Prostate gland (tissue), 2 donors: ENCODE measurements at regions not wholly inside any gene's neighbourhood (a gene's known extent, or its start where the extent isn't known, plus 50 kb on each side); places are given as distances from the start of the nearest gene placed in this dataset.

ENCODE experiments used
- DNase-seq: peaks from one replicate; pipeline ENCODE4 v3.0.0-alpha.2; 2019; ENCODE audit warnings: low spot score
- H3K27ac ChIP-seq, 2 donors: fragments of 200-600 bp; sonication (generic); 2 replicates each; pipeline ENCODE4 v1.5.1; 2017 to 2019
- H3K27me3 ChIP-seq: fragments of 200-600 bp; sonication (generic); replicated peaks from 2 replicates; pipeline ENCODE4 v1.5.1; 2019; ENCODE audit not compliant: insufficient read depth
- H3K36me3 ChIP-seq, 2 donors: fragments of 200-600 bp; sonication (generic); 1 replicate in 1 of 2; 2 replicates in 1 of 2; pipeline versions ENCODE4 v1.5.1 to v1.8.1; 2017 to 2019
- H3K4me1 ChIP-seq: fragments of 200-600 bp; sonication (generic); replicated peaks from 2 replicates; pipeline ENCODE4 v1.5.1; 2019
- H3K4me3 ChIP-seq, 2 donors: fragments of 200-600 bp; sonication (generic); 2 replicates each; pipeline ENCODE4 v1.5.1; 2017 to 2019
- H3K9me3 ChIP-seq: fragments of 200-600 bp; sonication (generic); 2 replicates; pipeline ENCODE4 v1.5.1; 2017
- POLR2A ChIP-seq: fragments of 450-650 bp; IDR thresholded peaks from one replicate; pipeline ENCODE4 v1.6.1; 2016; ENCODE audit warnings: antibody characterized with exemption, mild to moderate bottlenecking
- POLR2AphosphoS5 ChIP-seq: sonication (generic); formaldehyde crosslinking; IDR thresholded peaks from one replicate; pipeline ENCODE4 v1.6.1; 2017; ENCODE audit warnings: antibody characterized with exemption
- WGBS: methylation state at CpG from one replicate; pipeline ENCODE4 v1.1.5; 2018; 5-methylcytosine and 5-hydroxymethylcytosine counted together
- intact Hi-C: fragments of 100-400 bp; cut with DNase I; formaldehyde crosslinking; loops from one replicate; pipeline ENCODE4 v1.14.2; 2022
- TF ChIP-seq, protein P1 (sequence below), 4 experiments: fragments of 200-600 bp in 2 of 4; fragments of 450-650 bp in 2 of 4; sonication (generic) in 2 of 4; IDR thresholded peaks; 1 replicate in 3 of 4; 2 replicates in 1 of 4; pipeline ENCODE4 v1.5.1; 2016 to 2019; ENCODE audit warnings: antibody characterized with exemption in 4 of 4, mild to moderate bottlenecking in 2 of 4, moderate library complexity in 2 of 4

- H3K27ac ChIP-seq = no peak overlapping the region
- no peaks in the 10 kb centered on the region for H3K27me3 ChIP-seq
- no peaks in the 10 kb centered on the region for H3K36me3 ChIP-seq
- no peak overlapping the region for H3K4me3 ChIP-seq
- intact Hi-C loops = no loop called here
- H3K4me1 ChIP-seq = no peaks in the 10 kb centered on the region
- TF ChIP-seq POLR2AphosphoS5 = no peak
- no peak for TF ChIP-seq POLR2A
- TF ChIP-seq, protein P1, sequence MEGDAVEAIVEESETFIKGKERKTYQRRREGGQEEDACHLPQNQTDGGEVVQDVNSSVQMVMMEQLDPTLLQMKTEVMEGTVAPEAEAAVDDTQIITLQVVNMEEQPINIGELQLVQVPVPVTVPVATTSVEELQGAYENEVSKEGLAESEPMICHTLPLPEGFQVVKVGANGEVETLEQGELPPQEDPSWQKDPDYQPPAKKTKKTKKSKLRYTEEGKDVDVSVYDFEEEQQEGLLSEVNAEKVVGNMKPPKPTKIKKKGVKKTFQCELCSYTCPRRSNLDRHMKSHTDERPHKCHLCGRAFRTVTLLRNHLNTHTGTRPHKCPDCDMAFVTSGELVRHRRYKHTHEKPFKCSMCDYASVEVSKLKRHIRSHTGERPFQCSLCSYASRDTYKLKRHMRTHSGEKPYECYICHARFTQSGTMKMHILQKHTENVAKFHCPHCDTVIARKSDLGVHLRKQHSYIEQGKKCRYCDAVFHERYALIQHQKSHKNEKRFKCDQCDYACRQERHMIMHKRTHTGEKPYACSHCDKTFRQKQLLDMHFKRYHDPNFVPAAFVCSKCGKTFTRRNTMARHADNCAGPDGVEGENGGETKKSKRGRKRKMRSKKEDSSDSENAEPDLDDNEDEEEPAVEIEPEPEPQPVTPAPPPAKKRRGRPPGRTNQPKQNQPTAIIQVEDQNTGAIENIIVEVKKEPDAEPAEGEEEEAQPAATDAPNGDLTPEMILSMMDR (IDR thresholded peaks at IDR 0.05) = no peak
- no peak for DNase-seq
- WGBS = 74% methylated on average over 4 of the region's 4 CpGs
- H3K9me3 ChIP-seq = no peaks in the 10 kb centered on the region
Observed at GRCh38 chr5:89954916-89955315, 454.6 kb downstream of the CETN3 start.

DNA sequence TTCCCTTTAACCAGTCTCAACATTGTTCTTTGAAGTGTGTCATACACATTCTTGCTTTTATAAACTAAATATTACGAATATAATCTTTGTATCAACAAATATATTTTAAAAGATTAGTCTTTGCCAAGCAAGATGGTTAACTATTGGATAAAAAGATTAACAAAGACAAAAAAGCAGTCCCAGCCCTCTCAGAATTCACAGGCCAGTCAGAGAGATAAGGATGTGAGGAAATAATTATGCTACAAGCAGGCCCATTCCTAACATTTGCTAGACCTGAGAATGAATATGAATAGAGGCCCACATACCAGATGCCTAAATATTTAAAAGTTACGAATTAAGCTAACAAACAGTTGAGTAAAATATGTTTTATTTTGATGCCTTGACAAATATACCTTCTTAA lies 457.7 kb downstream of the CETN3 start:
- no peak overlapping the region for H3K4me3 ChIP-seq
- DNase-seq = no peak
- H3K9me3 ChIP-seq = no peaks in the 10 kb centered on the region
- no peaks in the 10 kb centered on the region for H3K4me1 ChIP-seq
- TF ChIP-seq POLR2AphosphoS5 (no peak), POLR2A (no peak)
- TF ChIP-seq, protein P1 (IDR thresholded peaks at IDR 0.05) = no peak
- 62% methylated on average over 2 of the region's 2 CpGs for WGBS
- intact Hi-C loops = no loop called here
- H3K27ac ChIP-seq = no peak overlapping the region
- no peaks in the 10 kb centered on the region for H3K36me3 ChIP-seq
- H3K27me3 ChIP-seq = no peaks in the 10 kb centered on the region

DNA sequence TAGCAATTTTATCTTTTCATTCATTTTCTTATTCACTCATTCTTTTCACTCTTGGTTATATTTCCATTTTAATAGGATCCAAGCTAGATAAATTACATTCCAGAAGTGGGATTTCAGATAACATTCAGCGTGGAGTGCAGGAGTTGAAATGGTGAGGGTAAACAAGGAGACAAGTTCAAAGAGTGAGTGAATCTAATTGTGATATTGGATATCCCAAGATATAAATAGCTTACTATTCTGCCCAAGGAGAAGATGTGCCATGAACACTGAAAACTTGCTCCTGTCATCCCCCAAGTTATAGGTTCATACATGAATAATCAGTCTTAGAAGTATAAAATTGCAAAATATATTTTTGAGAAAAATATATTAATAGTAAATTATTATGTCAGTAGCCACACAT lies 459.3 kb downstream of the CETN3 start:
- no peaks in the 10 kb centered on the region for H3K27me3 ChIP-seq
- H3K4me1 ChIP-seq = no peaks in the 10 kb centered on the region
- H3K27ac ChIP-seq = no peak overlapping the region
- intact Hi-C loops = no loop called here
- TF ChIP-seq POLR2AphosphoS5 = no peak
- TF ChIP-seq, protein P1 (IDR thresholded peaks at IDR 0.05) = no peak
- TF ChIP-seq POLR2A = no peak
- no peak overlapping the region for H3K4me3 ChIP-seq
- no peaks in the 10 kb centered on the region for H3K9me3 ChIP-seq
- no peak for DNase-seq
- 53% methylated on average over 1 of the region's 1 CpG for WGBS
- H3K36me3 ChIP-seq = no peaks in the 10 kb centered on the region

DNA sequence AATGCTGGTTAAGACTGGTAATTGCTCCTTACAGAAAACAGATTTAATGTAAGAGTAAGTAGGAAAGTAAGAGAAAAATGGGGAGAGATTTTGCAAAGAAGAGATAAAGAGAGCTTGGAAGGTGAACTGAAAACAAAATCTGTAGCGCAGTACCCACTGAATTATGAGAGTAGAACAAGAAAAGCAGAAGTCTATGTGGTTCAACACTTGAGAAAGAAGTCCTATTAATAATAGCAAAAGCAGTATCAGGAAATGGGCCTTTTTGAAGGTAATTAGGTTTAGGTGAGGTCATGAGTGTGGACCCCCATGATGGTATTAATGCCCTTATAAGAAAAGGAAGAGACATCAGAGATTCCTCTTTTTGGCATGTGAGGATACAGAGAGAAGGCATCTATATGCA lies 460.6 kb downstream of the CETN3 start:
- DNase-seq = no peak
- WGBS = 84% methylated on average over 1 of the region's 1 CpG
- TF ChIP-seq POLR2A (no peak), POLR2AphosphoS5 (no peak)
- TF ChIP-seq, protein P1 (IDR thresholded peaks at IDR 0.05) = no peak
- intact Hi-C loops = no loop called here
- no peak overlapping the region for H3K4me3 ChIP-seq
- no peaks in the 10 kb centered on the region for H3K27me3 ChIP-seq
- no peaks in the 10 kb centered on the region for H3K9me3 ChIP-seq
- H3K4me1 ChIP-seq = no peaks in the 10 kb centered on the region
- no peaks in the 10 kb centered on the region for H3K36me3 ChIP-seq
- H3K27ac ChIP-seq = no peak overlapping the region

GRCh38 chr5:89946916-89947315 lies 462.6 kb downstream of the CETN3 start:
- intact Hi-C loops = no loop called here
- H3K4me3 ChIP-seq = no peak overlapping the region
- no peaks in the 10 kb centered on the region for H3K4me1 ChIP-seq
- WGBS = 73% methylated on average over 2 of the region's 2 CpGs
- no peaks in the 10 kb centered on the region for H3K36me3 ChIP-seq
- no peak for TF ChIP-seq POLR2A
- TF ChIP-seq, protein P1 (IDR thresholded peaks at IDR 0.05) = no peak
- no peak for TF ChIP-seq POLR2AphosphoS5
- H3K27ac ChIP-seq = no peak overlapping the region
- DNase-seq = no peak
- no peaks in the 10 kb centered on the region for H3K27me3 ChIP-seq
- no peaks in the 10 kb centered on the region for H3K9me3 ChIP-seq
